B cell (primary cell): ENCODE measurements at regions not wholly inside any gene's neighbourhood (a gene's known extent, or its start where the extent isn't known, plus 50 kb on each side); places are given as distances from the start of the nearest gene placed in this dataset.

Experiments used
- ATAC-seq: fragments of 200-7000 bp; cut with Tn5 transposase; one replicate; pipeline ENCODE4 v1.10.0; 2021; ENCODE audit warnings: low read depth, mild to moderate bottlenecking, moderate number of reproducible peaks, moderate library complexity
- CTCF ChIA-PET: fragments of 350-600 bp; sonication (Branson Sonifier 250); formaldehyde crosslinking; loops from one replicate; lab custom pipeline; 2021; ENCODE audit warnings: antibody characterized with exemption, inconsistent platforms; lab: Charles Lee
- POLR2A ChIA-PET: fragments of 350-600 bp; sonication (Branson Sonifier 250); formaldehyde crosslinking; loops from one replicate; lab custom pipeline; 2021; ENCODE audit warnings: antibody characterized with exemption; lab: Charles Lee
- DNase-seq: peaks from one replicate; pipeline ENCODE4 v3.0.0; 2013
- H2AFZ ChIP-seq: 2 replicates; pipeline ENCODE4 v1.6.1; 2012; ENCODE audit warnings: mild to moderate bottlenecking, low read depth, low read length; ENCODE audit not compliant: insufficient read depth, poor library complexity, severe bottlenecking
- H3K27ac ChIP-seq, 2 donors: 1 replicate in 1 of 2; 2 replicates in 1 of 2; pipeline ENCODE4 v1.5.1; 2012 to 2013; ENCODE audit warnings: low read length in 2 of 2, mild to moderate bottlenecking in 2 of 2, moderate library complexity in 1 of 2
- H3K27me3 ChIP-seq, 4 experiments: fragments of 200-600 bp in 1 of 4; sonication (generic) in 1 of 4; replicated peaks in 1 of 4; 1 replicate in 2 of 4; 2 replicates in 2 of 4; pipeline versions ENCODE4 v1.6.1 to v1.7.0; 2013 to 2016; ENCODE audit warnings: low read length in 3 of 4, mild to moderate bottlenecking in 2 of 4, mixed read lengths in 1 of 4, moderate library complexity in 1 of 4; ENCODE audit not compliant: insufficient read depth in 4 of 4, control insufficient read depth in 3 of 4; ENCODE audit errors: control extremely low read depth in 1 of 4
- H3K36me3 ChIP-seq, 2 experiments: replicated peaks in 1 of 2; 1 replicate in 1 of 2; 2 replicates in 1 of 2; pipeline versions ENCODE4 v1.6.1 to v1.7.1; 2013; ENCODE audit warnings: low read length in 1 of 2; ENCODE audit not compliant: insufficient read depth in 2 of 2, control insufficient read depth in 1 of 2; ENCODE audit errors: control extremely low read depth in 1 of 2, extremely low read depth in 1 of 2
- H3K4me1 ChIP-seq, 2 donors: fragments of 200-600 bp in 1 of 2; sonication (generic) in 1 of 2; 1 replicate in 1 of 2; 2 replicates in 1 of 2; pipeline versions ENCODE4 v1.5.1 to v1.6.1; 2013 to 2017; ENCODE audit warnings: low read length in 2 of 2; ENCODE audit not compliant: control insufficient read depth in 2 of 2, insufficient read depth in 2 of 2
- H3K4me2 ChIP-seq: replicated peaks from 2 replicates; pipeline ENCODE3; 2012; ENCODE audit warnings: mild to moderate bottlenecking, low read depth, low read length; ENCODE audit not compliant: poor library complexity, severe bottlenecking
- H3K4me3 ChIP-seq, 5 experiments: fragments of 200-600 bp in 1 of 5; sonication (generic) in 1 of 5; 1 replicate in 3 of 5; 2 replicates in 2 of 5; pipeline versions ENCODE4 v1.5.1 to v1.7.0; 2011 to 2016; ENCODE audit warnings: low read length in 4 of 5, mild to moderate bottlenecking in 4 of 5, low read depth in 2 of 5, control low read depth in 1 of 5, moderate library complexity in 1 of 5; ENCODE audit not compliant: insufficient read depth in 1 of 5; ENCODE audit errors: control extremely low read depth in 1 of 5, extremely low read depth in 1 of 5
- H3K79me2 ChIP-seq: fragments of 200-600 bp; sonication (generic); one replicate; pipeline ENCODE4 v1.6.0; 2016; ENCODE audit warnings: low read length; ENCODE audit not compliant: control insufficient read depth, insufficient read depth
- H3K9ac ChIP-seq: fragments of 200-600 bp; sonication (generic); 2 replicates; pipeline ENCODE4 v1.6.1; 2017; ENCODE audit warnings: mild to moderate bottlenecking, low read length, moderate library complexity
- H3K9me3 ChIP-seq, 3 donors: one replicate each; pipeline versions ENCODE4 v1.6.1 to v1.7.1; 2013; ENCODE audit warnings: low read length in 2 of 3; ENCODE audit not compliant: control insufficient read depth in 2 of 3, insufficient read depth in 1 of 3; ENCODE audit errors: control extremely low read depth in 1 of 3
- H4K20me1 ChIP-seq: 2 replicates; pipeline ENCODE4 v1.6.0; 2012; ENCODE audit warnings: mild to moderate bottlenecking, low read length; ENCODE audit not compliant: insufficient read depth, control insufficient read depth, poor library complexity, severe bottlenecking
- H3K27ac Mint-ChIP-seq: one replicate; pipeline ENCODE4 v1.8.0; 2021; ENCODE audit warnings: mixed read lengths
- H3K27me3 Mint-ChIP-seq: one replicate; pipeline ENCODE4 v1.8.0; 2021; ENCODE audit warnings: mixed read lengths
- H3K4me1 Mint-ChIP-seq: one replicate; pipeline ENCODE4 v1.8.0; 2021; ENCODE audit warnings: mixed read lengths
- H3K4me3 Mint-ChIP-seq: one replicate; pipeline ENCODE4 v1.8.0; 2021; ENCODE audit warnings: mixed read lengths
- H3K9me3 Mint-ChIP-seq: one replicate; pipeline ENCODE4 v1.8.0; 2022; ENCODE audit warnings: mixed read lengths; ENCODE audit not compliant: insufficient read depth
- EZH2 ChIP-seq: IDR thresholded peaks from 2 replicates; pipeline ENCODE4 v1.6.1; 2012; ENCODE audit warnings: borderline replicate concordance, low read depth, mild to moderate bottlenecking, moderate library complexity, low read length; ENCODE audit not compliant: insufficient read depth, poor library complexity, severe bottlenecking
- WGBS: methylation state at CpG from one replicate; pipeline ENCODE4 v1.1.5; 2013; ENCODE audit warnings: missing lambda C conversion rate; ENCODE audit not compliant: insufficient coverage; 5-methylcytosine and 5-hydroxymethylcytosine counted together
- intact Hi-C: fragments of 100-400 bp; cut with micrococcal nuclease; formaldehyde crosslinking; loops from one replicate; pipeline ENCODE4 v1.10.0; 2022
- TF ChIP-seq, protein P1 (sequence below): fragments of 200-600 bp; IDR thresholded peaks from one replicate; pipeline ENCODE4 v1.8.0; 2022; ENCODE audit warnings: antibody characterized with exemption, mild to moderate bottlenecking

DNA sequence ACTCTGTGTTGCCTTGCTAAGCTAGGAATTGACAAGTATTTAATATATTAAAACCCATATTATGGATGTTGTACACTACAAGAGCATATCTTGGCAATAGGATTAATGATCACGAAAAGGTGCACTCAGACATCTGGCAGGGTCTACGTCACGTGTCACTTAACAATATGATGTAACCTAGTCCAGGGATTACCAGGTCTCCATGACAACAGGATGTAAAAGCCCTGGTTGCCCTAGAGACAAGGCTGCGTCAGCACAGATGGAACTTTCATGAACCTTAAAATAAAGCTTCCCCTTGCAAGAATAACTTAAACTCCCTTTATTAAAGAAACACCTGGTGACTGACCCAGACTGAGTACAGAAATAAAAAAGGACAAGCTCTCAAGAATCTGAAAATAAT, 717.8 kb downstream of the CDH18 start:
- peaks cover 2% of the 10 kb centered on the region for H3K9me3 Mint-ChIP-seq
- no peak overlapping the region for H3K4me3 Mint-ChIP-seq
- Histone ChIP-seq H3K4me1 (no peaks in the 10 kb centered on the region), H3K27me3 (no peaks in the 10 kb centered on the region), H3K27ac (no peak overlapping the region), H3K9me3 (no peaks in the 10 kb centered on the region), H3K9ac (no peak overlapping the region), H3K79me2 (no peaks in the 10 kb centered on the region), H3K36me3 (no peaks in the 10 kb centered on the region), H3K4me3 (no peak overlapping the region), H3K4me2 (no peak overlapping the region), H2AFZ (no peak overlapping the region), H4K20me1 (no peaks in the 10 kb centered on the region)
- ChIA-PET POLR2A (no interaction called here), CTCF (no interaction called here)
- ATAC-seq = no peak
- no peak for DNase-seq
- TF ChIP-seq EZH2 = no peak
- TF ChIP-seq, protein P1, sequence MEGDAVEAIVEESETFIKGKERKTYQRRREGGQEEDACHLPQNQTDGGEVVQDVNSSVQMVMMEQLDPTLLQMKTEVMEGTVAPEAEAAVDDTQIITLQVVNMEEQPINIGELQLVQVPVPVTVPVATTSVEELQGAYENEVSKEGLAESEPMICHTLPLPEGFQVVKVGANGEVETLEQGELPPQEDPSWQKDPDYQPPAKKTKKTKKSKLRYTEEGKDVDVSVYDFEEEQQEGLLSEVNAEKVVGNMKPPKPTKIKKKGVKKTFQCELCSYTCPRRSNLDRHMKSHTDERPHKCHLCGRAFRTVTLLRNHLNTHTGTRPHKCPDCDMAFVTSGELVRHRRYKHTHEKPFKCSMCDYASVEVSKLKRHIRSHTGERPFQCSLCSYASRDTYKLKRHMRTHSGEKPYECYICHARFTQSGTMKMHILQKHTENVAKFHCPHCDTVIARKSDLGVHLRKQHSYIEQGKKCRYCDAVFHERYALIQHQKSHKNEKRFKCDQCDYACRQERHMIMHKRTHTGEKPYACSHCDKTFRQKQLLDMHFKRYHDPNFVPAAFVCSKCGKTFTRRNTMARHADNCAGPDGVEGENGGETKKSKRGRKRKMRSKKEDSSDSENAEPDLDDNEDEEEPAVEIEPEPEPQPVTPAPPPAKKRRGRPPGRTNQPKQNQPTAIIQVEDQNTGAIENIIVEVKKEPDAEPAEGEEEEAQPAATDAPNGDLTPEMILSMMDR = no peak
- no peaks in the 10 kb centered on the region for H3K27me3 Mint-ChIP-seq
- H3K4me1 Mint-ChIP-seq = no peaks in the 10 kb centered on the region
- H3K27ac Mint-ChIP-seq = no peak overlapping the region
- intact Hi-C loops = no loop called here
- 100% methylated on average over 4 of the region's 4 CpGs for WGBS

DNA sequence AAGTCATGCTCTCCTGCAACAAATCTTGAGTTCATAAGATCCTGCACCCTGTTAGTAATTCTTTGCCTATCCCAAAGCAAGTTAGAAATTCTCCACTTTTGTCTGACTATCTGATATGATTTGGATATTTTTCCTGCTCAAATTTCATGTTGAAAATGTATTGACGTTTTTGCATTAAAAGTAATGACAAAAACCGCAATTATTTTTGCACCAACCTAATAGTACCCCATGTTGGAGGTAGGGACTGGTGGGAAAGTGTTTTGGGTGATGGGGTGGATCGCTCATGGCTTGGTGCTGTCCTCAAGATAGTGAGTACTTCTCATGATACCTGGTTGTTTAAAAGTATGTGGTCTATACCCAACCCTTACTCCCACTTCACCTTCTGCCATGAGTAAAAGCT, 713.4 kb downstream of the CDH18 start:
- no peaks in the 10 kb centered on the region for H3K4me1 ChIP-seq
- TF ChIP-seq, protein P1 = no peak
- no peak for TF ChIP-seq EZH2
- intact Hi-C loops = no loop called here
- Mint-ChIP-seq H3K9me3 (peaks cover 5% of the 10 kb centered on the region), H3K4me1 (no peaks in the 10 kb centered on the region), H3K27ac (no peak overlapping the region), H3K27me3 (no peaks in the 10 kb centered on the region), H3K4me3 (no peak overlapping the region)
- ChIA-PET POLR2A (no interaction called here), CTCF (no interaction called here)
- H3K27ac ChIP-seq = no peak overlapping the region
- H3K27me3 ChIP-seq = no peaks in the 10 kb centered on the region
- H3K79me2 ChIP-seq = no peaks in the 10 kb centered on the region
- no peaks in the 10 kb centered on the region for H4K20me1 ChIP-seq
- H3K9me3 ChIP-seq = peaks cover 0 to 3% (median 0%) of the 10 kb centered on the region in 3 donors
- no peak overlapping the region for H3K4me3 ChIP-seq
- ATAC-seq = no peak
- H3K9ac ChIP-seq = no peak overlapping the region
- H3K4me2 ChIP-seq = no peak overlapping the region
- DNase-seq = no peak
- no CpG with 5 or more reads among the region's 3 CpGs for WGBS
- no peaks in the 10 kb centered on the region for H3K36me3 ChIP-seq
- H2AFZ ChIP-seq = no peak overlapping the region
